ENCODE measurements at regions not wholly inside any gene's neighbourhood (a gene's known extent, or its start where the extent isn't known, plus 50 kb on each side); places are given as distances from the start of the nearest gene placed in this dataset.

- ATAC-seq (ENCODE audit: low read depth) (no peak), DNase-seq (no peak)
- Histone ChIP-seq H3K4me2 (ENCODE audit: low read depth, low read length) (no peak overlapping the region), H3K9me3 (ENCODE audit: control insufficient read depth, insufficient read depth, low read length) (peaks cover 9% of the 10 kb centered on the region; the same call in 1 of the 2 replicates), H4K91ac (ENCODE audit: insufficient read depth, low read depth, low read length) (no peak overlapping the region), H4K20me1 (ENCODE audit: insufficient read depth, low read length) (no peaks in the 10 kb centered on the region), H3K18ac (ENCODE audit: low read depth, low read length) (no peak overlapping the region), H3K9me1 (ENCODE audit: insufficient read depth, low read length) (no peaks in the 10 kb centered on the region), H3K4ac (ENCODE audit: low read depth, low read length) (no peak overlapping the region), H2AFZ (replicated peaks; ENCODE audit: low read length, poor library complexity) (no peak overlapping the region), H2BK20ac (ENCODE audit: low read depth, low read length) (no peak overlapping the region), H4K8ac (ENCODE audit: low read depth in 2 of 2, low read length in 2 of 2) (no peak overlapping the region), H3K27me3 (ENCODE audit: control insufficient read depth, insufficient read depth, low read length) (no peaks in the 10 kb centered on the region), H2BK15ac (ENCODE audit: low read depth, low read length) (no peak overlapping the region), H3K9ac (ENCODE audit: low read depth, low read length) (no peak overlapping the region), H2AK9ac (replicated peaks; ENCODE audit: low read depth, low read length, poor library complexity) (no peak overlapping the region), H3K23ac (ENCODE audit: low read depth, low read length) (no peak overlapping the region), H3K14ac (replicated peaks; ENCODE audit: low read depth, low read length) (no peak overlapping the region), H3K27ac (ENCODE audit: insufficient read depth, low read length) (no peak overlapping the region), H4K5ac (ENCODE audit: low read depth, low read length) (no peak overlapping the region), H3K56ac (ENCODE audit: extremely low read depth, insufficient read depth, low read length) (no peak overlapping the region), H3K4me3 (ENCODE audit: insufficient read depth, low read depth, low read length) (no peak overlapping the region), H3K79me1 (ENCODE audit: low read depth in 1 of 2, low read length in 2 of 2) (no peaks in the 10 kb centered on the region), H3K4me1 (ENCODE audit: control insufficient read depth, insufficient read depth, low read length) (no peaks in the 10 kb centered on the region), H2BK5ac (ENCODE audit: low read depth, low read length, poor library complexity, severe bottlenecking) (no peak overlapping the region), H2AK5ac (ENCODE audit: low read depth, low read length) (no peak overlapping the region), H2BK120ac (ENCODE audit: low read depth, low read length) (no peak overlapping the region), H3K36me3 (ENCODE audit: control insufficient read depth, insufficient read depth, low read length) (no peaks in the 10 kb centered on the region)
- in situ Hi-C loops (cut with MboI; ENCODE audit: low sequenced_read_pairs) (loop anchor here (25.0 kb wide), 1 partner anchor 89 kb away; no protein-coding TSS in a partner anchor), intact Hi-C loops (cut with micrococcal nuclease) (loop anchor here (10.0 kb wide), 1 partner anchor 58 kb away; no protein-coding TSS in a partner anchor), dilution Hi-C loops (cut with HindIII; ENCODE audit: low sequenced_read_pairs, unreplicated experiment) (no loop called here)
- no peak for TF ChIP-seq CHD1 (IDR thresholded peaks at IDR 0.05; ENCODE audit: low read depth, low read length)
- TF ChIP-seq POLR2A (IDR thresholded peaks at IDR 0.05; ENCODE audit: low read depth, low read length): no peak
- no peak for TF ChIP-seq USF2 (IDR thresholded peaks at IDR 0.05; ENCODE audit: low read depth, low read length)
- no peak for TF ChIP-seq ELK1 (IDR thresholded peaks at IDR 0.05; ENCODE audit: borderline replicate concordance, low read depth, low read length)
- TF ChIP-seq MXI1 (IDR thresholded peaks at IDR 0.05; ENCODE audit: borderline replicate concordance, low read depth, low read length): no peak
- TF ChIP-seq CEBPB (IDR thresholded peaks at IDR 0.05; ENCODE audit: low read depth, low read length): no peak
- no peak for TF ChIP-seq RCOR1 (IDR thresholded peaks at IDR 0.05; ENCODE audit: insufficient replicate concordance, low read length)
- TF ChIP-seq RAD21 (IDR thresholded peaks at IDR 0.05; ENCODE audit: low read length): no peak
- TF ChIP-seq FOS (IDR thresholded peaks at IDR 0.05; ENCODE audit: low read depth, low read length): no peak
- no peak for TF ChIP-seq SMC3 (IDR thresholded peaks at IDR 0.05; ENCODE audit: low read depth, low read length)
- TF ChIP-seq CTCF (conservative IDR thresholded peaks at IDR 0.05; ENCODE audit: low read depth, low read length): no peak
- TF ChIP-seq RFX5 (IDR thresholded peaks at IDR 0.05; ENCODE audit: low read depth, low read length): no peak
- TF ChIP-seq BHLHE40 (IDR thresholded peaks at IDR 0.05; ENCODE audit: low read depth, low read length): no peak
- TF ChIP-seq MAFK (IDR thresholded peaks at IDR 0.05; ENCODE audit: low read depth, low read length): no peak
- no peak for TF ChIP-seq NFE2L2 (IDR thresholded peaks at IDR 0.05; ENCODE audit: low read depth, low read length)
- no peak for TF ChIP-seq MAZ (IDR thresholded peaks at IDR 0.05; ENCODE audit: borderline replicate concordance, low read depth, low read length)
- no TSS peak for BruUV-seq (replicated peaks)
- WGBS, 2 experiments (ENCODE audit: extremely low coverage in 2 of 2, insufficient read length in 1 of 2): no CpG with 5 or more reads among the region's 1 CpG
- ChIA-PET POLR2A (ENCODE audit: unreplicated experiment) (no interaction called here), CTCF (no interaction called here)
These were observed 1711.3 kb upstream of the ACO1 start for GRCh38 chr9:30673132-30673531.
